ENCODE measurements at regions not wholly inside any gene's neighbourhood (a gene's known extent, or its start where the extent isn't known, plus 50 kb on each side); places are given as distances from the start of the nearest gene placed in this dataset.
A peak's percentile ranks its signal among the peaks of the same experiment; 100 is the strongest.
"Not testable (repeated sequence)": the region's sequence is repeated elsewhere in the genome, so short reads cannot be mapped to it uniquely, and the experiment has no call there.

DNA sequence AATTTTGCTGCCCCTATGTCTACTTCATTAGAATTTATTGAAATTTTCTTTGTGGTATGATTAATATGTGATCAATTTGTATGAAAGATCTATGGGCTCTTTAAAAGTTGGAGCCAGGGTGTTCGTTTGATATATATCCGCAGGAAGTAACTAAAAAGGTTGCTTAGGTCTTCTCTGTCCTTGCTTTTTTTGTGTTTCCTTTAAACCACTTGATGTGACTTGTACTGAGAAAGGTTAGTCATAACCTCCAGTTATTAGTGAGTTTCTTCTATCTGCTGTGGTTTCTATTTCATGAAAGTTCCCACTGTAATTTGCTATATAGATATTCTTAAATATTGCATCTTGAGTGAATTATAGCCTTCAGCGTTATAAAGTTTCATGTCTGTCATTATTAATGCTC, 585.3 kb upstream of the ARID1B start:
- no peak for DNase-seq (ENCODE audit: low read depth in 2 of 2)

DNA sequence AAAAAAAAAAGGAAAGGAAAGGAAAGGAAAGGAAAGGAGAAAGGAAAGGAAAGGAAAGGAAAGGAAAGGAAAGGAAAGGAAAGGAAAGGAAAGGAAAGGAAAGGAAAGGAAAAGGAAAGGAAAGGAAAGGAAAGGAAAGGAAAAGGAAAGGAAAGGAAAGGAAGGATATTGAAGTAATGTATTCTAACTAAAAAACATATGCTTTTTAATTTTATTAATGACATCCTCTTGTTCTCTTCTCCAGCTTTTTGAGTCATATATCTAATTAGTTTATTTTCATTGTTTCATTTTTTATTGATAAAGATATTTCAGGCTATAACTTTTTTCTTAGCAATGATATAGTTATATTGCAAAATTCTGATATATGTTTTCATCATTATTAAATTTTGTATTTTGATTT, 585.8 kb upstream of the ARID1B start:
- not testable (repeated sequence) for DNase-seq (ENCODE audit: low read depth in 2 of 2)

DNA sequence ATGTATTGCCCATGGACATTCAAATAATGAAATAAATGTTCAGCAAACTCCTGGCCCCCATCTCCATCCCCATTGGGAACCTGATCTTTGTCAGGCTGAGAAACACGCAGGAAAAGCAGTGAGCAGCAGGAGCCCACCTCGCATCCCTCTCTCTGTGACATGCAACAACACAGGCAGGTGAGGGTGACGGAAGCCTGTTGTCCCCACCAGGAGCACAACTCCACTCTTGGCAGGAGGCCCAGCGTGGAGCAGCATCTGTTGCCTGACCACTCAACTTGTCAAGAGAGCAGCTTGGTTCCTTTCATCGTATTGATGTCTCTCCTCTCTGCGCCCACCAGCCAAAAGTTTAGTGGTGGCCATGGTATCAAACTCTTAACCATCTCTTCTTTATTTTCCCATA, 586.9 kb upstream of the ARID1B start:
- no peak for DNase-seq (ENCODE audit: low read depth in 2 of 2)

DNA sequence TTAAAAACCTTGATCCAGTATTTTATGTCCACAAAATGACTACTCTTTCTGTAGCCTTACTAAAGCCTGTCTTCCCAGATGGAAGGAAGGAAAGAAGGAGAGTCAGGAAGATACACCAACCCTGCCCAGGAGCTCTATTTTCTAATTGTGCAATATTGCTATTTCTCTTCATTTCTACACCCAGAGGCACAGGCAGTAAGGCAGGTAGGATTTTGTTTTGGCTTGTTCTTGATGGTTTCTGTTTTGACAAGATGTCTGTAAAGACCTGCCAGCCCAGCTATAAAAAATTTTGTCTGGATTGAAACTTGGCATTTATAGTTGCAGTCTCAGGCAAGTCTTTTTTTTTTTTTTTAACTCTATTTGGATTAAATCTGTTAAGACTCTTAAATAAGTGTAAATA, 587.5 kb upstream of the ARID1B start:
- DNase-seq (ENCODE audit: low read depth in 2 of 2) = no peak

DNA sequence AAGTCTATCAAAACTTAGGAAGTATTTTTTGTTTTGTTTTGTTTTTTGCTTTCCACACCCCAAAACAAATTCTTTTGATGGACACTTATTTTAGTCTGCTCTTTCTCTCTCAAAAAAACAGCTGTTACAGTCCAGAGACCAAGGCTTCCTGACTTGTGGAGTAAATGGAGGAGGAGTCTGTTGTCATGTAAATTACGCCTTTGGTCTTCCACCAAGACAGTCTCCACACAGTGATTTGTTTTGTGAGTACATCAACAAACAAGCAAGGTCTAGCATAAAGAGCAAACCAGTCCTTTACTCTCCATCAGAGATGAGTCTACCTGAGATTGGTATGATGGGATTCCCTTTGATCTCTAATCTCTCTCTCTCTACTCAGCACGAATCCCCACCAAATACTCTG, 588.0 kb upstream of the ARID1B start:
- no peak for DNase-seq (ENCODE audit: low read depth in 2 of 2)

DNA sequence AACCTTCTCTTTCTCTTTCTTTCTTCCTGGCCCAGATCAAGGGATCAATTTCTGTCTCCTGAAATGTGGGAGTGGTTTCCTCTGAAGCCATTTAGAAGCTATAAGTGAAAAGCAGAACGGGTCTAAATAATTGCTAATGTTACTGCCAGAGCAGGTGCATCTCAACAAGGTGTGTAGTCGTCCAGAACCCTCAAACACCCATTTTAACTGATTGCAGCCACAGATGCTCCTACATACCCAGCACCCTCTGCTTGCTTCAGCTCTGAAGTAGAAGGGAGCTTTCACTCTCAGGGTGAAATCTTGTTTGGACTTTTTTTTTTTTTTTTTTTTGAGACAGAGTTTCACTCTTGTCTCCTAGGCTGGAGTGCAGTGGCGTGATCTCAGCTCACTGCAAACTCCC, 592.1 kb upstream of the ARID1B start:
- DNase-seq (ENCODE audit: low read depth in 2 of 2) = no peak

DNA sequence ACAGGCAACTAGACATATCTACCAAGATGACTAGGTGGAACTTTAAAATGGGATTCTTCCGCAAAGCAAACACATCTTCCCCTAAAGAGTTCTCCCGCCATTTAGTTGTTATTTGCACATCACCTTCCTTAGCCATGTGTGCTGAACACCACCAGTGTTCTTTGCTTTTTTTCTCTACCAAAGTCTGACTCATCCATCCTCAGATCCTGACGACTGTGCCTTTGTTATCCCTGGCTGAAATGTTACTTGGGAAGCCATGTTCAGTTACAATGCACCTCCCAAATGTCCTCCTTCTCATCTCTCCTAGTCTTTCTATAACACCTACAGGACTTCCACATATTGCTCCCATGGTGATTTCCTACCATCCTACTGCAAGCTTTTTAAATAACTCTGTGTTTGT, 593.5 kb upstream of the ARID1B start:
- DNase-seq (ENCODE audit: low read depth in 2 of 2) = no peak

DNA sequence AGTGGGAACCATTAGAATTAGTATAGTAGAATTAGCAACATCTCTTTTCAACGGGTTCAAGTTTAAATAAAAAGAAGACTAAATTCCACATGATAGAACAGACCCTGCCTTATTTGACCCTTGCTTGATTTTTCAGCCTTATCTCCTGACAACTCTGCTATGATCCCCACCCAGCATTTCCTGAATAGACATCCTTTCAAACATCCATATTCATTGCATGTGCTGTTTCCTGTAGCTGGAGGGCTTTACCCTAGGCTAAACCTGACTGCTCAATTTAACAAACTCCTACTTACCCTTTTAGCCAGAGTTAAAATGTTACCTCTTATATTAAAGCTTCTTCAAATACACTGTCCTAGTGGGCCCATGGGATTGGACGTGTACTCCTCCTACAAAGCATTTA, 594.8 kb upstream of the ARID1B start:
- DNase-seq (ENCODE audit: low read depth in 2 of 2) = no peak

DNA sequence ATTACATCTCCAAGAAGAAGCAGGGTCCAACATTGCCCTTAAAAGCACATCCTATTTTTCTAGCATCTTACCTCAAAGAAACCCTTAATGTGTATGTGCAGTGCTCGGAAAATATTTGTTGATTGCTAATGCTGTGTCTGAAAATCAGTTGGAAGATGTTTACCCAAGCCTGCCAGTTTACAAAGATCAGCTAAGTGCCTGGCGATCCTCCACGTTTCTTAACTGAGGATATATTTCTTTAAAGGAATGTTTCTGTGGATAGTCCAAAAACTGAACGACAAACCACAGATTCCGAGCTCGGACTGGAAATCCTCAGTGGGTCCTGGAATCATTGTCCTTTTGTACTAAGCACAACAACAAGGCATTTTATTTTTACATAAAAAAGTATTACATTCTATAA, 595.7 kb upstream of the ARID1B start:
- no peak for DNase-seq (ENCODE audit: low read depth in 2 of 2)

DNA sequence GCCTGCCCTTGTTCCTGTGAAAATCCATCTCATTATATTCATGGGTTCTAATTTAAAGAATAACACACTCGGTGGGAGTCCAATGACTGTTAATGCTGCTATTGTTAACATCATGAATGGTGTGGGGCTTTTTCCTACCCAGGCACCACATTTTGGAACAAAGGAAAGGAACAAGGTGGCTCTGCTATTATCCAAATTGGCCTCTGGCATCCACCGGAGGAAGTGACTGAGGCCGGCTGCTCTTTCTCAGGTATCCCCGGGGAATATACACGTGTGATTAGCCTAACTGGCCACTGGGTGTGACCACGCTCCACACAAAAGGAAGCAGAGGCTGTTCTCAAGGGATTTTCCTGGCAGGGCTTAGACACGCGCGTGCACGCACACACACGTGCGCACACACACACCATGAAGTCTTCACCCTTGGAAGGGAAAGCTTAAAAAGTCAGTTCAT, 601.2 kb upstream of the ARID1B start:
- no peak for DNase-seq (ENCODE audit: low read depth in 2 of 2)

DNA sequence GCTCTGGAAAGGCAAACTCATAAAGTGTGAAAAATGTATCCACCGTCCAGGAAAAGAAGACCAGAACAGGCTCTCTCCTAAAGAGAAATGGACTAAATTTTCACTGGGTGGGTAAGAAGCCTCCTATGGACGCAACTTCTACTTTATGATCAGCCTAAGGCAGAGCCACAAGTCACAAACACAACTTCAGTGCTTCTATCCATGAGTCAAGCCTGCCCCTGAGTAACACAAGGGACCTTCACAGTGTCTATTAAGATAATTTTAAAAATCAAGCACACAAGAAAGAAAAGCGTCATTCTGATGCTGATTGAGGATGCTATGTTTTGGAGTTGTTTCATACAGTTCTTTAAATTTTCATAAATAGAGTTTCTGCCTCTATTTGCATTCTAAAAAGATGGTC, 601.7 kb upstream of the ARID1B start:
- no peak for DNase-seq (ENCODE audit: low read depth in 2 of 2)

DNA sequence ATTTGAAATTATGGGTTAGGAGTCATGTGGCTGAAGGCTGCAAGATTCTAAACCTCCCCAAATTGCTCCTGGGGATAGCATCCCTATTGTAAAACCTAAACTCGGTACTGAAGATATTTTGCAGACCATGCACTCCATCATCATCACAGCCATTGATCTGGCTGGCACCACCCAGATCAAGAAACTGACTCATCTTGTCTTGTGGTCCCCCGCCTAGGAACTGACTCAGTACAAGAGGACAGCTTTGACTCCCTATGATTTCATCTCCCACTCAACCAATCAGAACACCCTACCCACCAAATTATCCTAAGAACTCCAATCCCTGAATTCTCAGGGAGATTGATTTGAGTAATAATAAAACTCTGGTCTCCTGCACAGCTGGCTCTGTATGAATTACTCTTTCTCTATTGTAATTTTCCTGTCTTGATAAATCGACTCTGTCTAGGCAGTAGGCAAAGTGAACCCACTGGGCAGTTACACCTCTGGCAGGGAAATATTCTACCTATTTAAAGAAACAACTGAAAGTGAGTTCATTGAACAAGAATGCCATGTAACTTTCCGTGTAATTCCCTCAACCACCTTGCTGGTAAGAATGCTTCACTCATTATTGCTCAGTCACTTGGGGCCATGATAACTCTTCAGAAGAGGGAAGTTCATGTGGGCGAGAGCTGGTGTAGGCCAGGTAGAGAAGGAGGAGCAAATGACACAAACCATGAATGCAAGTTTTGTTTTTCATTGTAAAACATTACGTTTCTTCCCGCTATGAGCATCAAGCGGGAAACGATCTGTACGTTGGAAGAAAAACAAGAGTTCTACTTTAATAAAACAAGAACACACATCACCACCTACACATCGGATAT, 602.9 kb upstream of the ARID1B start:
- DNase-seq (ENCODE audit: low read depth in 2 of 2) = no peak

DNA sequence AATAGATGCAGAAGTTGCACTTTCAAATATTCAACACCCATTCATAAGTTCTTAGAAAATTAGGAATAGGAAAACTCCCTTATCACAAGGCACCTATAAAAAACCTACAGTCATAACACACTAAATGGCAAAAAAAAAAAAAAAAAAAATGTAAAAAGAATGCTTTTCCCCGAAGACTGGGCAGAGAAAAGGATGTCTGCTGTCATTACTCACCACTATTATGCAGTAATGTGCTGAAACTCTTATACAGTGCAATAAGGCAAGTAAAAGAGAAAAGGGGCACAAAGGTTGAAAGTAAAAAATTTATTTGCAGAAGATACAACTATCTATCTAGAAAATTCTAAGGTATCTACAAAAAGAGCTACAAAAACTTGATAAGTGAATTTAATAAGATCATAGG, 607.8 kb upstream of the ARID1B start:
- DNase-seq (ENCODE audit: low read depth in 2 of 2) = no peak

DNA sequence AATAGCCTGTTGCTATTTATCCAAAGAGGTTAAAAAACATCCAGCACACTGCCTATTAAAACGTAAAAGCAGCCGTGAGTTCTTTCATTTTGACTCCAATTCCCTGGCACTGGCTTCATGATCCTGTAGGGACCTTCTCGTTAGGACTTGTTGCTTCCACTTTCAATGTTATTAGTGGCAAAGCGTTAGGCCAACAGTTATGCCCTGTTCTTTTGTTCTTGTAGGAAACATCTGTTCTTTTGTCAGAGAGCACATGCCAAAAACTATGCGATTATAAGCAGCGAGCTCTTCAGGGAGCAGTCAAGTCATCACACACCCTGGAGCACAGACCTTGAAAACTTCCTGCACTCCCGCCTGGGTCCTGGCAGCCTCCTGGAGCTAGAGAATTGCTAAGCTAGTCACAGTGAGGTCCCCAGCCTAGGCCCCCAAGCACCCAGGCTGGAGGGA, 609.5 kb upstream of the ARID1B start:
- DNase-seq (ENCODE audit: low read depth in 2 of 2) = no peak

DNA sequence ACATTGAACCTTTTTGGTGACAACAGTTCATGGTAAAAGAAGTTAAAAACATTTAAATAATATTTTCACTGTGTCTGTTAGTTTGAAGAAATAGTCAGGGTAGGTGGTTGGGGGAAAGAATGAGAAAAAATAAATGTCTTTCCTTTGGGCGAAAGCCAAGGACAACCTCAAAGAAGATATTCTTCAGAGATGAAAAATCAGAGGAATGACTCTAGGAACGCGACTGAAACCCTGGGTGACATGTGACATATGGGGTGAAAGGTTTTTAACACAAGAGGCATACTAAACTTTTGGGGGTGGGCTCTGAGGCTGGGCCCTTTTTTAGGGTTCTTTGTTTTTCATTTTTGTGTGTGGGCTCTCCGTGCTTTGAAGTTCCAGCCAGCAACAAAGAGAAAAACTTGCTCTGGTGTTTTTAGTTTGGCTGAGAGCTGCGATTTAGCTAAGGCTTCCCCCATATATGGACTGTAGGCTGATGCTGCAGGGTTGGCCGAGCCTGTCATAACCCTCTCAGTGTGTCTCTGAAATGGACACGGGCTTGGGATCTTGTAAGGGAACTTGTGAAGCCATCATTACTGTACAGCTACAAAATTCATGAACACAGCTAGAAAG, 610.1 kb upstream of the ARID1B start:
- peak in 1 of 2 experiments; percentile 8 for DNase-seq (ENCODE audit: low read depth in 2 of 2)

DNA sequence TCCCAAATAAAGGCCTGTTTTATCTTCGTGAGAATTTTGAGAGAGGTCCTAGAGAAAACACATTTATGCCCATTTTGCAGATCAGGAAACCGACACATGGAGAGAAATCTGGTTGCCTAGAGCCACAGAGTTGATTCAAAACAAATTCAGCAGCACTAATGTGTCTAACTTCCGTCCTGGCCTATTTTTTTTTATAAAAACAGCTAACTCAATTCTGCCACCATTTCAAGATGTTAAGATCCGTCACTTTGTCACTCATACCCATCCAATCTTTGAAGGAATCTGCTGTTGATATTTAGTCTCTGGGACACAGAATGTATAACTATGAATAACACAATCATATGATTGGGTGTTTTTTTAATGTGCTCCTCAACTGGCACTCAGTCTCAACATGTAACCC, 611.1 kb upstream of the ARID1B start:
- no peak for DNase-seq (ENCODE audit: low read depth in 2 of 2)

DNA sequence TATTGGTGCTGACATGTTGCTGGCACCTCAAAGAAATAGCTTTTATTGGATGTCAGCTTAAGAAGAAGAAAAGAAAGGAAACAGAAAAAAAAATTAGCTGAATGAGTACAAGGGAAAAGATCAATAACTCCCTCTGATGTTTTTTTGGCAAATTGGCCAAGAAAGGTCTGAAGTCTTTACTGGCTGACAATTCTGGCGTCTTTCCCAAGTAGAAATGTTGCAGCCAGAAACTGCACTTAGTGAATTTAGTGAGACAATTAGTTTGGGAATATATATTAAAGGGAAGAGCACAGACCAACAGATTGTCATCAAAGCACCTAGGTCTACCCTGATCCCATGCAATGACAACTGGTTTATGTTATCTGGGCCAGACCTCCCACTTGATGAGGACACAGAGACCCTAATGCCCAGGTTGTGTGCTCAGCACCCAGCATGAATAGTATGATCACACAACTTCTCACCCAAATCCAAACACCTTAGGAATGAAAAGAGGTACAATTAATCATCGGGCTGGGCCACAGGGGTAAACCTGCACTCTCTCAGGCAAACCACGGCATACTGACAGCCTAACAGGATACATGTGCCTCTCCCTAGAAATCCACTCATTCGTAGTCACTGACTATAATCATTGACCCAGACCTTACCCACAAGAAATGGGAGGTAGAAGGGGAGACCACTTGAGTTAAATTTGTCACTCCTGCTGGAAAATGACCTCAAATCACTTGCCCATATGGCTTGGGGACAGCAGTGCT, 612.3 kb upstream of the ARID1B start:
- no peak for DNase-seq (ENCODE audit: low read depth in 2 of 2)

DNA sequence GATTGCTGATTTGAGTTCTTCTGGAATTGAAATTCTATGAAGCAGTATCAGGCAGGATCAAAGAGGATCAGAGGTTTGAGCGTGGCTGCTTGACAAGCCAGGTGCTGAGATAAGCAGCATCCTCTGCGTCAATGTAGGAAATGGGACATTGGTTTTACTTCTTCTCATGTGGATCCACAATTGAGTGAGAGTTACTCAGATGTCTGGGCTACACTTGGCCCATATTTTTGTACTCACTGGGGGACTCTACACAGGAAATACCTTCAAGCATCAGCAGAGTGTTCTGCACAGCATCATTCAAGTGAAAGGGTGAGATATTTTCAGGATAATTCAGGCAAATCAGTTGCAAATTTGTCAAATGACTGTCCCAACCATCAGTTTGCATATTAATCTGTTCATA, 613.9 kb upstream of the ARID1B start:
- no peak for DNase-seq (ENCODE audit: low read depth in 2 of 2)

DNA sequence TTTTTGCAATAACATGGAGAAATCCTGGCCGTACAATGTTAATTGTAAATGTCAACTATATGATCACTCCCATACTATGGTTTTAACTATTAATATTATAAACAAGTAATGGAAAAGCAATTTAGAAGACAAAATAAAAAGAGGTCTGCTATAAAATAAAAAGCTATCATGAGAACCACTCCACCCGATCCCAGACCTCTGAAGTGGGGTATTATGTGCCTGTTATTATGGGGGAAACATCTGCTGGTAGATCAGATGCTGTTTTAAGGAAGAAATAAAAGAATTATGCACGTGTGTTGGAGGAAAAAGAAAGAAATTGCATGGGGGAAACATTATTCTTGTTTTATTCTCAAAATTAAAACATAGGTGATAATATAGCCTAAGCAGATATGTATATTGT, 615.7 kb upstream of the ARID1B start:
- no peak for DNase-seq (ENCODE audit: low read depth in 2 of 2)

DNA sequence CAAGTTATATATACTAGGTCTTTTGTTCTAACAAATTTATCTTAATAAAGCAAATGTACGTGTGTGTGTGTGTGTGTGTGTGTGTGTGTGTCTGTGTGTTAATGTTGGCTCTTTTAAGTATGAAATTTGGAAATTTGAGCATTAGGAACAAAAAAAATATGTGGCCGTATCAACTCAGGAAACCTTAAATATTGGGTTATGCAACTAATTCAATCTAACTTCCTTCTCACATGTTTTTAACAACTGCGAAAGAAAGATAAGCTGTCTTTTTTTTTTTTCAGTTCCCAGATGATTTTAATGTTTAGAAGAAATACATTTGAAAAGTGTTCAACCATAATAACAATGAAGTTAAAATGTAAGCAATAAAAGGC, 616.4 kb upstream of the ARID1B start:
- no peak for DNase-seq (ENCODE audit: low read depth in 2 of 2)

DNA sequence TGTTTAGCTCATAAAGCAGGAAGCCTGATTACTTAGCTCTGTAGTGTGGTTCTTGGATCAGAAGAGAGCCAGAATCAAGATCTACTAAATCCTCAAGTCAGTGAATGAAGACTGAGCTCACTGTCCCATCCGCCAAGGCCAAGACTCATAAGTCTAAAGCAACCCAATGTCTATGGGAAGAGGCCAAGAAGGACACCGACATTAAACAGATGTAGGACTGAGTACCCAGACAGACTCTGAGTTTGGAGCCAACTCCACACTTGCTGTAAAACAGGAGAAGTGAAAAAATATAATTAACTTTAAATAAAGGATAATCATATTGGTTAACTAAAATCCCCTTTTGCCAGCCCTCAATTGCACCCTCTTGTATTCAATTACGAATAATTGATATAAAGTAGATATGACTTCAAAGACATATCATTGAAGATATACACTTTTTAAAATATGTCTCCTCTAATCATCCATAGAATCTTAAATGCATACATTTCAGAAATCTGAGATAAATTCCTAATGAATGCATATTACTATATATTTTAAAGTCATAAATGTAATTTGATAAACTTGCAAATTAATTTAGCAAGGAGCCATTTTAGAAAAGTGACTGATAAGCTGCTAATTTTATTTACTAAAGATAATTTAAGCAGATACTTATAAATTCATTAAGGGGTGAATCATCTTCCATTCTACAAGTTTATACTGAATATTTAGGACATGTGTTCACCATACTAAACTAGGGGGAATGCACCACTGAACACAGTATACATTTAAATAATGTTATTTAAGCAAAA, 617.0 kb upstream of the ARID1B start:
- no peak for DNase-seq (ENCODE audit: low read depth in 2 of 2)

DNA sequence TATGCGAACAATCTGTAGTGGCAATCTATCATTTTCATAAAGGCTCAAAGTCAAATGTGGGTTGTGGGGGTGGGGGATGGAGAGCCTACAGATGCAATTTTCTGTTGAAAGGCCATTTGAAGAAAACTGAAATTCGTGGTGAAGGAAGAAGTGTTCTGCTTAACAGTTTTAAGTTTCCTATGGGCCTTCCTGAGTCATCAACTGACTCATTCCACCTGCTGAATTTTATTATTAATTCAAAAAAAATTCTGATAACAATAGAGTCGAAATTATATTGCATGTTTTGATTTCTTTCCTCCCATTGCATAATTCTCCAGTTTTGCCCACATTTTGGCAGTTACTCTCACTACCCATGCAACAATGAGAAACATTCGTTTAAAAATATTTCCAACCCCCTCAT, 622.3 kb upstream of the ARID1B start:
- no peak for DNase-seq (ENCODE audit: low read depth in 2 of 2)

All from fibroblast of skin of left biceps (primary cell).